ENCODE measurements at regions not wholly inside any gene's neighbourhood (a gene's known extent, or its start where the extent isn't known, plus 50 kb on each side); places are given as distances from the start of the nearest gene placed in this dataset.

GRCh38 chr12:25792031-25792430 lies 166.5 kb upstream of the RASSF8 start:
- Histone ChIP-seq H3K4me3 (ENCODE audit: low read depth in 1 of 3, low read length in 3 of 3) (no peak overlapping the region), H3K27ac (ENCODE audit: low read depth in 1 of 2, low read length in 2 of 2) (no peak overlapping the region), H3K27me3 (ENCODE audit: control insufficient read depth in 4 of 4, insufficient read depth in 4 of 4, low read length in 3 of 4) (no peaks in the 10 kb centered on the region), H3K9ac (ENCODE audit: low read depth in 1 of 2, low read length in 2 of 2) (no peak overlapping the region), H3K36me3 (ENCODE audit: control insufficient read depth in 4 of 4, insufficient read depth in 3 of 4, low read depth in 1 of 4, low read length in 3 of 4) (no peaks in the 10 kb centered on the region), H3K4me1 (ENCODE audit: control insufficient read depth in 4 of 4, insufficient read depth in 4 of 4, low read length in 3 of 4) (peaks cover 0 to 5% (median 2%) of the 10 kb centered on the region in 4 donors), H3K9me3 (ENCODE audit: control insufficient read depth in 4 of 4, low read length in 3 of 4) (no peaks in the 10 kb centered on the region)
- TF ChIP-seq JUND (IDR thresholded peaks at IDR 0.05) (no peak), RXRA (IDR thresholded peaks at IDR 0.05) (no peak), HNF4A (conservative IDR thresholded peaks at IDR 0.05) (no peak), FOXA1 (IDR thresholded peaks at IDR 0.05) (no peak), FOXA2 (IDR thresholded peaks at IDR 0.05) (no peak), ATF3 (IDR thresholded peaks at IDR 0.05) (no peak), GABPA (IDR thresholded peaks at IDR 0.05 in 1 of 2, conservative IDR thresholded peaks at IDR 0.05 in 1 of 2) (no peak), TAF1 (conservative IDR thresholded peaks at IDR 0.05) (no peak), YY1 (IDR thresholded peaks at IDR 0.05) (no peak), SP1 (IDR thresholded peaks at IDR 0.05) (no peak), RAD21 (IDR thresholded peaks at IDR 0.05) (no peak), HNF4G (IDR thresholded peaks at IDR 0.05) (no peak), EGR1 (IDR thresholded peaks at IDR 0.05; ENCODE audit: low read depth in 2 of 2) (no peak), NR2F2 (IDR thresholded peaks at IDR 0.05) (no peak), ZBTB33 (IDR thresholded peaks at IDR 0.05) (no peak), MAX (IDR thresholded peaks at IDR 0.05) (no peak)
- WGBS: 98% methylated on average over 1 of the region's 1 CpG
- no peak for DNase-seq (ENCODE audit: low spot score)

GRCh38 chr12:25793196-25793595 lies 165.3 kb upstream of the RASSF8 start:
- Histone ChIP-seq H3K9ac (ENCODE audit: low read depth in 1 of 2, low read length in 2 of 2) (no peak overlapping the region), H3K27ac (ENCODE audit: low read depth in 1 of 2, low read length in 2 of 2) (no peak overlapping the region), H3K36me3 (ENCODE audit: control insufficient read depth in 4 of 4, insufficient read depth in 3 of 4, low read depth in 1 of 4, low read length in 3 of 4) (no peaks in the 10 kb centered on the region), H3K4me1 (ENCODE audit: control insufficient read depth in 4 of 4, insufficient read depth in 4 of 4, low read length in 3 of 4) (peaks cover 0 to 5% (median 2%) of the 10 kb centered on the region in 4 donors), H3K9me3 (ENCODE audit: control insufficient read depth in 4 of 4, low read length in 3 of 4) (no peaks in the 10 kb centered on the region), H3K4me3 (ENCODE audit: low read depth in 1 of 3, low read length in 3 of 3) (no peak overlapping the region), H3K27me3 (ENCODE audit: control insufficient read depth in 4 of 4, insufficient read depth in 4 of 4, low read length in 3 of 4) (no peaks in the 10 kb centered on the region)
- TF ChIP-seq JUND (IDR thresholded peaks at IDR 0.05) (no peak), CTCF (IDR thresholded peaks at IDR 0.05; ENCODE audit: low read depth, low read length, missing input control) (no peak), EGR1 (IDR thresholded peaks at IDR 0.05; ENCODE audit: low read depth in 2 of 2) (no peak), RAD21 (IDR thresholded peaks at IDR 0.05) (no peak), SP1 (IDR thresholded peaks at IDR 0.05) (no peak), MAX (IDR thresholded peaks at IDR 0.05) (no peak)
- WGBS: 93% methylated on average over 3 of the region's 3 CpGs
- DNase-seq (ENCODE audit: low spot score): no peak

Measured in liver (tissue), 8 donors.